Left ventricle myocardium inferior (tissue), 1 donor: ENCODE measurements at regions not wholly inside any gene's neighbourhood (a gene's known extent, or its start where the extent isn't known, plus 50 kb on each side); places are given as distances from the start of the nearest gene placed in this dataset.

Source experiments
- DNase-seq: peaks from one replicate; pipeline ENCODE4 v3.0.0-alpha.2; 2020
- H3K27ac ChIP-seq: fragments of 200-600 bp; replicated peaks from 2 replicates; pipeline ENCODE4 v1.8.0; 2021
- H3K27me3 ChIP-seq: fragments of 200-600 bp; 2 replicates; pipeline ENCODE4 v1.8.0; 2021; ENCODE audit warnings: low read depth
- H3K36me3 ChIP-seq: fragments of 200-600 bp; 2 replicates; pipeline ENCODE4 v1.8.0; 2021
- H3K4me1 ChIP-seq: fragments of 200-600 bp; 2 replicates; pipeline ENCODE4 v1.8.0; 2021
- H3K4me3 ChIP-seq: fragments of 200-600 bp; 2 replicates; pipeline ENCODE4 v1.8.0; 2021; ENCODE audit warnings: mild to moderate bottlenecking, moderate library complexity
- H3K9me3 ChIP-seq: fragments of 200-600 bp; replicated peaks from 2 replicates; pipeline ENCODE4 v1.8.0; 2021
- intact Hi-C: fragments of 100-400 bp; cut with micrococcal nuclease; formaldehyde crosslinking; loops from one replicate; pipeline ENCODE4 v1.11.0; 2022
- TF ChIP-seq, protein P1 (sequence below): fragments of 200-600 bp; IDR thresholded peaks from 2 replicates; pipeline ENCODE4 v1.8.0; 2021; ENCODE audit warnings: antibody characterized with exemption, mild to moderate bottlenecking, borderline replicate concordance
- donor health status: DM: no; HTN: yes; CAD: no; lungs with severe emphysema.

DNA sequence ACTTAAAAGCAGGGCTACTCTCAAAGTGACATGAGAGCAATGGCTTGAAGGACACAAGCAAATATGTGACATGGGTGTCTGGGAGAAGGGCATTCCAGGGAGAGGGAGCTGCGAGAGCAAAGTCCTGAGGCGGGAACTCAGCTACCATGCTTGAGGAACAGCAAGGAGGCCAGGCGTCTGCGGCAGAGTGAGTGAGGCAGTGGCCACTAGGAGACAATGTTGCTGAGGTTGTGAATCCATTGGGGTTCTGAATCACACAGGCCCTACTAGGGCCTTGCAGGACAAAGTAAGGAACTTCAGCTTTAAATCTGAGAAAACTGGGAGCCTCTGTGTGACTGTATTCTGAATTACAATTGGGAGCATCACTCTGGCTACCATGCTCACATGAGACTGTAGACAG, 94.1 kb upstream of the PRICKLE2 start:
- H3K4me1 ChIP-seq: no peaks in the 10 kb centered on the region
- TF ChIP-seq, protein P1, sequence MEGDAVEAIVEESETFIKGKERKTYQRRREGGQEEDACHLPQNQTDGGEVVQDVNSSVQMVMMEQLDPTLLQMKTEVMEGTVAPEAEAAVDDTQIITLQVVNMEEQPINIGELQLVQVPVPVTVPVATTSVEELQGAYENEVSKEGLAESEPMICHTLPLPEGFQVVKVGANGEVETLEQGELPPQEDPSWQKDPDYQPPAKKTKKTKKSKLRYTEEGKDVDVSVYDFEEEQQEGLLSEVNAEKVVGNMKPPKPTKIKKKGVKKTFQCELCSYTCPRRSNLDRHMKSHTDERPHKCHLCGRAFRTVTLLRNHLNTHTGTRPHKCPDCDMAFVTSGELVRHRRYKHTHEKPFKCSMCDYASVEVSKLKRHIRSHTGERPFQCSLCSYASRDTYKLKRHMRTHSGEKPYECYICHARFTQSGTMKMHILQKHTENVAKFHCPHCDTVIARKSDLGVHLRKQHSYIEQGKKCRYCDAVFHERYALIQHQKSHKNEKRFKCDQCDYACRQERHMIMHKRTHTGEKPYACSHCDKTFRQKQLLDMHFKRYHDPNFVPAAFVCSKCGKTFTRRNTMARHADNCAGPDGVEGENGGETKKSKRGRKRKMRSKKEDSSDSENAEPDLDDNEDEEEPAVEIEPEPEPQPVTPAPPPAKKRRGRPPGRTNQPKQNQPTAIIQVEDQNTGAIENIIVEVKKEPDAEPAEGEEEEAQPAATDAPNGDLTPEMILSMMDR: no peak
- H3K27ac ChIP-seq: no peak overlapping the region
- intact Hi-C loops: no loop called here
- H3K27me3 ChIP-seq: no peaks in the 10 kb centered on the region
- no peak overlapping the region for H3K4me3 ChIP-seq
- no peaks in the 10 kb centered on the region for H3K36me3 ChIP-seq
- DNase-seq: no peak
- H3K9me3 ChIP-seq: no peaks in the 10 kb centered on the region

DNA sequence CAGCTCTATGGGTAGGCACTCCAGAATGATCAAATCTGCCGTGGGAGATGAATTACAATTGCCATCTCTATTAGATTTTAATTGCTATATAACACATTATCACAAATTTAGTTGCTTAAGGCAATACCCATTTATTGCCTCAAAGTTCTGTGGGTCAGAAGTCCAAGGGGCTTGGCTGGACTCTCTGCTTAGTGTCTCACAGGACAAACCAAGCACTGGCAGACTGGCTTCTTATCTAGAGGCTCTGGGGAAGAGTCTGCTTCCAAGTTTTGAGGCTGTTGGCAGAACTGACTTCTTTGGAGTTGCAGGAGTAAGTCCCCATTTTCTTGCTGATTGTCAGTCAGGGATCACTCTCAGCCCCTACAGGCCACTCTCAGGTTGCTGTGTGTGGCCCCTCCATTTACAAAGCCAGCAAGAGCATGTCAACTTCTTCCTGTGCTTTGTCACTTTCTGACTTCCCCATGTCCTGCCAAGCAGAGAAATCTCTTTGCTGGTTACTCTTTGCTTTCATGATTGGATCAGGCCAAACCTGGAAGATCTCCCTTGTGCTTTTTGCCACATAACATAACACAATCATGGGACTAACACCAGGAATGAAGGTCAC, 93.5 kb upstream of the PRICKLE2 start:
- no peak for DNase-seq
- intact Hi-C loops: no loop called here

DNA sequence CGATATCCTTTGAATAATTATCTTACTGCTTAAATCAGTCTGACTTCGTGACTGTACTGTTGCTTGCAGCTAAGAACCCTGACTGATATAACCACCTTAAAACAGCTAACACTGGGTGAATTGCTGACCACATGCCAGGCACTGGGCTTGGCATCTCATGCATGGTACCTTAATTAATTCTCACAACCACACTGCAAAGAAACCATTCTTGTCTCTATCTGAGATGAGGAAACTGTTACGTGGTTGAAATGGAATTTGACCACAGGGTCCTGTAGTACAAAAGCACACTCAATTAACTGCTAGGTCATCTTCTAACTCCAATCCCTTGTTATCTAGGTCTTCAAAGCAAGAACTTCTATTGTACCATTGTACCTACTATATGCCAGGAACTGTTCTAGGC, 92.7 kb upstream of the PRICKLE2 start:
- TF ChIP-seq, protein P1: no peak
- no peak for DNase-seq
- no peak overlapping the region for H3K4me3 ChIP-seq
- H3K4me1 ChIP-seq: no peaks in the 10 kb centered on the region
- no peaks in the 10 kb centered on the region for H3K9me3 ChIP-seq
- no peaks in the 10 kb centered on the region for H3K27me3 ChIP-seq
- intact Hi-C loops: no loop called here
- no peaks in the 10 kb centered on the region for H3K36me3 ChIP-seq
- H3K27ac ChIP-seq: no peak overlapping the region

More for the DNA sequence above, 93.5 kb upstream of the PRICKLE2 start:
- Histone ChIP-seq H3K9me3 (no peaks in the 10 kb centered on the region), H3K4me1 (no peaks in the 10 kb centered on the region), H3K4me3 (no peak overlapping the region), H3K27ac (no peak overlapping the region), H3K36me3 (no peaks in the 10 kb centered on the region), H3K27me3 (no peaks in the 10 kb centered on the region)
- TF ChIP-seq, protein P1: no peak

DNA sequence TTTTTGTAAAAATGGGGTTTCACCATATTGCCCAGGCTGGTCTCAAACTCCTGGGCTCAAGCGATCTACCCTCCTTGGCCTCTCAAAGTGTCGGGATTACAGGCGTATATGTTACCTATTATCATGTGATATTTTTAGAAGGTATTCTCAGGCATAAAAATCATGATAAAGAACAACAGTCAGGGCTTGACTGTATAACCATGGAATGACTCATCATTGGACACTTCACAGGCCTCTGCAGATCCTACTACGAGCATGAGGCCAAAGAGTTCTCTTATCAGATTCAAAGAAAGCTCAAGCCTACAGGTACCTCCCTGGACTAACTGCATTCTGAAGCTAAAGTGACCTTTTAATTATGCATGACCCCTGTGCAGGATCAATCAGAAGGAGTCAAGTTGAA, 91.7 kb upstream of the PRICKLE2 start:
- Histone ChIP-seq H3K4me1 (no peaks in the 10 kb centered on the region), H3K27me3 (no peaks in the 10 kb centered on the region), H3K4me3 (no peak overlapping the region), H3K36me3 (no peaks in the 10 kb centered on the region), H3K27ac (no peak overlapping the region), H3K9me3 (no peaks in the 10 kb centered on the region)
- intact Hi-C loops: no loop called here
- TF ChIP-seq, protein P1: no peak
- no peak for DNase-seq

DNA sequence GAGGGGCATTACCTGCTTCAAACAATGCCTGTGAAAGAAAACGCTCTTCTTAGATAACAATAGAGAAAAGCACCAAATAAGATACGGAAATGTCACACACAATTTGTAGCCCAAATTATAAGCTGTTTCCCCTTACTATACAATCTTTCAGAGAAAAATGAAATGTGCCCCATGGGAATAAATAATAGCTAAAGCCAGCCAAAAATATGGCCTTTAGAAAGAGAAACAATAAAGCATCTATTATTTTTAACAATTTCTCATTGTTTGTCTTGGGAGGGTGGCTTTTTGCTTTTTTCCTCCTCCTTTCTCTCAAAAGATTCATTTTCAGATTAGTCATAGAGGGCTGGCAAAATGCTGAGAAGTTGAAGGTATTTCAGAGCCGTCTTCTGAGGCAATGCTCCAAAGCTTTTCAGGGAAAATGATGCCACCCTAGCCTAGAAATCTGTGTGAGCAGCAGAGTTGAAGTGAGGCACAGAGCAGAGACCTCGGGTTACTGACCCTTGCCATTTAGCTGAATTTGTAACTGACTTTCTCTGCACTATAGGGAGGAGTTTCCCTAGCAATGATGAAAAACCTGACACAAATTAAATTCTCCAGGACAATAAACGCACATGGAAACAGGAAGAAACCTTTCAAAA, 86.3 kb upstream of the PRICKLE2 start:
- no peaks in the 10 kb centered on the region for H3K9me3 ChIP-seq
- no peaks in the 10 kb centered on the region for H3K27me3 ChIP-seq
- H3K36me3 ChIP-seq: no peaks in the 10 kb centered on the region
- no peak for DNase-seq
- H3K4me1 ChIP-seq: peaks cover 6% of the 10 kb centered on the region
- H3K4me3 ChIP-seq: no peak overlapping the region
- intact Hi-C loops: no loop called here
- TF ChIP-seq, protein P1: no peak
- H3K27ac ChIP-seq: peak overlapping the region; percentile 20
